ENCODE measurements at regions not wholly inside any gene's neighbourhood (a gene's known extent, or its start where the extent isn't known, plus 50 kb on each side); places are given as distances from the start of the nearest gene placed in this dataset.

DNA sequence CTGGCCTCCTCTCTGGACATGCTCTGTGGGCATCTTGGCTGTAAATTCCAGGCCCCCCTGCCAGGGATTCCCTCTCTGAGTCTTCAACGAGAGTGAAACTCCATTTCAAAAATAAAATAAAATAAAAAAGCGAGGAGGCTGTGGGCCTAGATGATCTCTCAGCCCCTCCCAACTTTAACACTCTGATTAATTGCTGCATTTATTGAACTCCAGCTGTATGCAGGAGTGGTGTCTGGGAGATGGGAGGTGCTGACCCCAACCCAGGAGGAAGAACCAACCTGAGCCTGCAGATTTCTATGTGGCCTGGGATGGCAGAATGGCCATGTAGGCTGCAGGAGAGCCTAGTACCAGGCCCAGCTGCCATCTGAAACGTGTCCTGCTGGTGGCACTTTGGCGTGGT, 154.5 kb upstream of the IER5L start:
- Histone ChIP-seq H3K4me1 (replicated peaks; ENCODE audit: insufficient read depth) (peaks cover 53% of the 10 kb centered on the region), H2AFZ (no peak overlapping the region), H3F3A (ENCODE audit: insufficient read depth, low read depth) (peaks cover 35% of the 10 kb centered on the region), H3K4me3 (no peak overlapping the region), H4K20me1 (ENCODE audit: insufficient read depth) (no peaks in the 10 kb centered on the region), H3K27ac (peak overlapping the region; percentile 94), H3K9me3 (ENCODE audit: insufficient read depth, low read depth) (peaks cover 12% of the 10 kb centered on the region), H3K27me3 (ENCODE audit: insufficient read depth, low read depth) (no peaks in the 10 kb centered on the region), H3K36me3 (ENCODE audit: low read depth) (no peaks in the 10 kb centered on the region), H3K9me2 (ENCODE audit: insufficient read depth) (no peaks in the 10 kb centered on the region), H3K4me2 (peak overlapping the region; percentile 80), H3K79me2 (ENCODE audit: low read depth) (no peaks in the 10 kb centered on the region)
- no peak for DNase-seq
- intact Hi-C loops (cut with micrococcal nuclease; ENCODE audit: unreplicated experiment), result no loop called here
- TF ChIP-seq, protein P1, sequence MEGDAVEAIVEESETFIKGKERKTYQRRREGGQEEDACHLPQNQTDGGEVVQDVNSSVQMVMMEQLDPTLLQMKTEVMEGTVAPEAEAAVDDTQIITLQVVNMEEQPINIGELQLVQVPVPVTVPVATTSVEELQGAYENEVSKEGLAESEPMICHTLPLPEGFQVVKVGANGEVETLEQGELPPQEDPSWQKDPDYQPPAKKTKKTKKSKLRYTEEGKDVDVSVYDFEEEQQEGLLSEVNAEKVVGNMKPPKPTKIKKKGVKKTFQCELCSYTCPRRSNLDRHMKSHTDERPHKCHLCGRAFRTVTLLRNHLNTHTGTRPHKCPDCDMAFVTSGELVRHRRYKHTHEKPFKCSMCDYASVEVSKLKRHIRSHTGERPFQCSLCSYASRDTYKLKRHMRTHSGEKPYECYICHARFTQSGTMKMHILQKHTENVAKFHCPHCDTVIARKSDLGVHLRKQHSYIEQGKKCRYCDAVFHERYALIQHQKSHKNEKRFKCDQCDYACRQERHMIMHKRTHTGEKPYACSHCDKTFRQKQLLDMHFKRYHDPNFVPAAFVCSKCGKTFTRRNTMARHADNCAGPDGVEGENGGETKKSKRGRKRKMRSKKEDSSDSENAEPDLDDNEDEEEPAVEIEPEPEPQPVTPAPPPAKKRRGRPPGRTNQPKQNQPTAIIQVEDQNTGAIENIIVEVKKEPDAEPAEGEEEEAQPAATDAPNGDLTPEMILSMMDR (conservative IDR thresholded peaks at IDR 0.05), result no peak
- no peak for TF ChIP-seq EZH2 (IDR thresholded peaks at IDR 0.05; ENCODE audit: low read depth)
- ChIA-PET POLR2A (ENCODE audit: unreplicated experiment) (no interaction called here), CTCF (interaction anchor here (1.0 kb wide), 1 partner anchor 158 kb away, joined by 3 read pairs; no protein-coding TSS in a partner anchor)
- BruUV-seq (replicated peaks), result no TSS peak

DNA sequence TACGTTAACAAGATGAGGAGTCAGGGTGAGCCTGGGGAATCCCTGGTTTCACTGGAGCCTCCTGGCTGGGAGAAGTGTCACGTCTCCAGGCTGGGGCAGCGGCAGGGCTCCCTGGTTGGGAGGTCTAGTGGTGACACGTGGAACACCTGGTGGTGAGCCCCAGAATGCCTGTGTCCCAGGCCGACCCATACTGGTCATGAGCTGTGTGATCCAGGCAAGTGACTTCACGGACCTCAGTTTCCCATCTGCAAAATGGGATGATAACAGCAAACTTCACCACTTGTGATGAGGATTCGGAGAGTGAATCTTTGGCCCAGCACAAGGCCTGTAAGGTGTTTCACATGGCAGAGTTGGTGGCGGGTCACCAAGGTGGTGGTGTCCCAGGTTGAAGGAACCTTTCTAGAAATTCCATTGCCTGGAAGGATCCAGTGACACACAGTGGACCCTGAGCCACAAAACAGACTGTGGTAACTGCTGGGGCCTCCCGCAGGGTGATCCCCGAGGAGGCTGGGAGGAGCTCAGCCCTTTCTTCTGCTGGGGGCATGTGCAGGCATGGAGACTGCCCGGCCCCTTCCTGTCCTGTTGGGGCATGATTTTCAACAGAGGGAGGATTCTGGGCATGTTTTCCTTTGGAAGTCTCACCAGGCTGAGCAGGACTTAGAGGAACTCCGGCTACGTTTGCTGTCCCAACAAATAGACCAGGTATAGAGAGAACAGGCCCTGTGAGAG, 153.9 kb upstream of the IER5L start:
- TF ChIP-seq, protein P1 (conservative IDR thresholded peaks at IDR 0.05), result no peak
- TF ChIP-seq EZH2 (IDR thresholded peaks at IDR 0.05; ENCODE audit: low read depth), result no peak
- no peak overlapping the region for H2AFZ ChIP-seq
- H3K79me2 ChIP-seq (ENCODE audit: low read depth), result no peaks in the 10 kb centered on the region
- no peak for DNase-seq
- H4K20me1 ChIP-seq (ENCODE audit: insufficient read depth), result no peaks in the 10 kb centered on the region
- no peaks in the 10 kb centered on the region for H3K9me2 ChIP-seq (ENCODE audit: insufficient read depth)
- BruUV-seq (replicated peaks), result no TSS peak
- no peaks in the 10 kb centered on the region for H3K36me3 ChIP-seq (ENCODE audit: low read depth)
- H3K4me1 ChIP-seq (replicated peaks; ENCODE audit: insufficient read depth), result peaks cover 53% of the 10 kb centered on the region
- ChIA-PET POLR2A (ENCODE audit: unreplicated experiment) (no interaction called here), CTCF (interaction anchor here (1.0 kb wide), 1 partner anchor 157 kb away, joined by 3 read pairs; no protein-coding TSS in a partner anchor)
- no peak overlapping the region for H3K4me2 ChIP-seq
- no peaks in the 10 kb centered on the region for H3K27me3 ChIP-seq (ENCODE audit: insufficient read depth, low read depth)
- H3F3A ChIP-seq (ENCODE audit: insufficient read depth, low read depth), result peaks cover 37% of the 10 kb centered on the region
- peaks cover 12% of the 10 kb centered on the region for H3K9me3 ChIP-seq (ENCODE audit: insufficient read depth, low read depth)
- intact Hi-C loops (cut with micrococcal nuclease; ENCODE audit: unreplicated experiment), result no loop called here
- peak overlapping the region; percentile 94 for H3K27ac ChIP-seq
- no peak overlapping the region for H3K4me3 ChIP-seq

DNA sequence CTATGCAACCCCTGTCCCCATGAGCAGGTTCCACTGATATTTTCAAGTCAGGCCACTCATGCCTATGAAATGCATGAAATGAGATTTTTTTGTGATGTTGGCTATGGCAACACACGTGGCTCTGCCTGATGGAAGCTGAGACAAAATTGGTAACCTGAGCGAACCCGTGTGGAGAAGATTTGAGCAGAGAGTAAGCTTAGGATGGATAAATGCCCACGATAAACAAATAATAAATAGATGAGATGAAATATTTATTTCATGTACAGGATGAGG, 153.4 kb upstream of the IER5L start:
- Histone ChIP-seq H3K4me1 (replicated peaks; ENCODE audit: insufficient read depth) (peaks cover 53% of the 10 kb centered on the region), H2AFZ (no peak overlapping the region), H3K36me3 (ENCODE audit: low read depth) (no peaks in the 10 kb centered on the region), H3K9me2 (ENCODE audit: insufficient read depth) (no peaks in the 10 kb centered on the region), H3F3A (ENCODE audit: insufficient read depth, low read depth) (peaks cover 37% of the 10 kb centered on the region), H3K27ac (peak overlapping the region; percentile 94; the same call in 1 of the 2 replicates), H3K9me3 (ENCODE audit: insufficient read depth, low read depth) (peaks cover 12% of the 10 kb centered on the region), H3K79me2 (ENCODE audit: low read depth) (no peaks in the 10 kb centered on the region), H4K20me1 (ENCODE audit: insufficient read depth) (no peaks in the 10 kb centered on the region), H3K27me3 (ENCODE audit: insufficient read depth, low read depth) (no peaks in the 10 kb centered on the region), H3K4me2 (no peak overlapping the region), H3K4me3 (no peak overlapping the region)
- POLR2A ChIA-PET (ENCODE audit: unreplicated experiment), result no interaction called here
- no peak for DNase-seq
- intact Hi-C loops (cut with micrococcal nuclease; ENCODE audit: unreplicated experiment), result no loop called here
- no peak for TF ChIP-seq EZH2 (IDR thresholded peaks at IDR 0.05; ENCODE audit: low read depth)
- TF ChIP-seq, protein P1 (conservative IDR thresholded peaks at IDR 0.05), result no peak
- no TSS peak for BruUV-seq (replicated peaks)
- CTCF ChIA-PET, result no interaction called here
